IMR-90 (cell line): ENCODE measurements at regions not wholly inside any gene's neighbourhood (a gene's known extent, or its start where the extent isn't known, plus 50 kb on each side); places are given as distances from the start of the nearest gene placed in this dataset.

ENCODE experiments used
- ATAC-seq: fragments of 200-7000 bp; cut with Tn5 transposase; 2 replicates; pipeline ENCODE4 v1.9.1; 2020; ENCODE audit warnings: low read depth, mild to moderate bottlenecking, moderate library complexity
- BruUV-seq: library from RNA; stranded (reverse); fragments of 400-500 nt; replicated peaks from 2 replicates; lab custom pipeline; 2021; lab: Mats Ljungman, UMichigan
- CTCF ChIA-PET: fragments of 300-600 bp; formaldehyde crosslinking; extraction: SDS; loops from one replicate; lab custom pipeline; 2021; ENCODE audit warnings: antibody characterized with exemption; lab: Yijun Ruan, JAX
- POLR2A ChIA-PET: fragments of 300-600 bp; sonication (Branson Sonifier 250); formaldehyde crosslinking; loops from one replicate; lab custom pipeline; 2022; ENCODE audit warnings: antibody characterized with exemption; ENCODE audit not compliant: unreplicated experiment; lab: Charles Lee
- DNase-seq: peaks from one replicate; pipeline ENCODE4 v3.0.0; 2013
- H2AFZ ChIP-seq: replicated peaks from 2 replicates; pipeline ENCODE3; 2013; ENCODE audit warnings: low read length, mild to moderate bottlenecking; ENCODE audit not compliant: poor library complexity
- H2AK5ac ChIP-seq: 2 replicates; pipeline ENCODE4 v1.6.1; 2013; ENCODE audit warnings: low read depth, low read length, inconsistent platforms
- H2AK9ac ChIP-seq: replicated peaks from 2 replicates; pipeline ENCODE3; 2013; ENCODE audit warnings: mild to moderate bottlenecking, low read depth, low read length, moderate library complexity; ENCODE audit not compliant: poor library complexity
- H2BK120ac ChIP-seq: 2 replicates; pipeline ENCODE4 v1.6.1; 2013; ENCODE audit warnings: low read depth, low read length, inconsistent platforms
- H2BK15ac ChIP-seq: 3 replicates; pipeline ENCODE4 v1.6.1; 2013; ENCODE audit warnings: low read depth, low read length, inconsistent platforms
- H2BK20ac ChIP-seq: 2 replicates; pipeline ENCODE4 v1.6.1; 2013; ENCODE audit warnings: low read depth, mild to moderate bottlenecking, inconsistent platforms, low read length, moderate library complexity
- H2BK5ac ChIP-seq: 2 replicates; pipeline ENCODE4 v1.6.1; 2013; ENCODE audit warnings: mild to moderate bottlenecking, low read depth, low read length, inconsistent platforms; ENCODE audit not compliant: poor library complexity, severe bottlenecking
- H3K14ac ChIP-seq: replicated peaks from 2 replicates; pipeline ENCODE4 v1.6.1; 2013; ENCODE audit warnings: low read depth, low read length, inconsistent platforms
- H3K18ac ChIP-seq: 2 replicates; pipeline ENCODE4 v1.6.1; 2013; ENCODE audit warnings: low read depth, low read length, control low read depth
- H3K23ac ChIP-seq: 2 replicates; pipeline ENCODE4 v1.6.1; 2013; ENCODE audit warnings: low read depth, low read length, inconsistent platforms
- H3K27ac ChIP-seq: 2 replicates; pipeline ENCODE4 v1.5.1; 2013; ENCODE audit warnings: mild to moderate bottlenecking, control low read depth, low read length; ENCODE audit not compliant: insufficient read depth
- H3K27me3 ChIP-seq: 2 replicates; pipeline ENCODE4 v1.6.1; 2013; ENCODE audit warnings: low read length; ENCODE audit not compliant: control insufficient read depth, insufficient read depth
- H3K36me3 ChIP-seq: 2 replicates; pipeline ENCODE4 v1.6.1; 2013; ENCODE audit warnings: low read length, mixed read lengths; ENCODE audit not compliant: control insufficient read depth, insufficient read depth
- H3K4ac ChIP-seq: 2 replicates; pipeline ENCODE4 v1.6.1; 2013; ENCODE audit warnings: low read depth, low read length, inconsistent platforms
- H3K4me1 ChIP-seq: 2 replicates; pipeline ENCODE4 v1.6.1; 2013; ENCODE audit warnings: low read length, mixed read lengths; ENCODE audit not compliant: control insufficient read depth, insufficient read depth
- H3K4me2 ChIP-seq: 2 replicates; pipeline ENCODE4 v1.6.1; 2013; ENCODE audit warnings: low read depth, mild to moderate bottlenecking, control low read depth, low read length, moderate library complexity
- H3K4me3 ChIP-seq: 2 replicates; pipeline ENCODE4 v1.5.1; 2013; ENCODE audit warnings: low read depth, mild to moderate bottlenecking, control low read depth, low read length, moderate library complexity; ENCODE audit not compliant: insufficient read depth
- H3K56ac ChIP-seq: 2 replicates; pipeline ENCODE4 v1.6.1; 2013; ENCODE audit warnings: low read length, inconsistent platforms; ENCODE audit not compliant: insufficient read depth; ENCODE audit errors: extremely low read depth
- H3K79me1 ChIP-seq, 2 experiments: 2 replicates each; pipeline ENCODE4 v1.6.1; 2013; ENCODE audit warnings: low read length in 2 of 2, inconsistent platforms in 1 of 2, low read depth in 1 of 2
- H3K9ac ChIP-seq: 2 replicates; pipeline ENCODE4 v1.6.1; 2013; ENCODE audit warnings: low read depth, low read length, control low read depth
- H3K9me1 ChIP-seq: 2 replicates; pipeline ENCODE4 v1.6.1; 2013; ENCODE audit warnings: low read length, inconsistent platforms; ENCODE audit not compliant: insufficient read depth
- H3K9me3 ChIP-seq: 2 replicates; pipeline ENCODE4 v1.6.1; 2013; ENCODE audit warnings: low read length; ENCODE audit not compliant: control insufficient read depth, insufficient read depth
- H4K20me1 ChIP-seq: 2 replicates; pipeline ENCODE4 v1.6.1; 2013; ENCODE audit warnings: low read length, inconsistent platforms; ENCODE audit not compliant: insufficient read depth
- H4K5ac ChIP-seq: 2 replicates; pipeline ENCODE4 v1.6.1; 2013; ENCODE audit warnings: mild to moderate bottlenecking, low read depth, low read length, control low read depth
- H4K8ac ChIP-seq, 2 experiments: 2 replicates each; pipeline ENCODE4 v1.6.1; 2013; ENCODE audit warnings: low read depth in 2 of 2, low read length in 2 of 2, control low read depth in 1 of 2, inconsistent platforms in 1 of 2
- H4K91ac ChIP-seq: 2 replicates; pipeline ENCODE4 v1.6.1; 2013; ENCODE audit warnings: low read depth, low read length, inconsistent platforms; ENCODE audit not compliant: insufficient read depth
- BHLHE40 ChIP-seq: fragments of 150-350 bp; IDR thresholded peaks from 2 replicates; pipeline ENCODE4 v1.6.1; 2016; ENCODE audit warnings: mild to moderate bottlenecking, low read depth, low read length
- CEBPB ChIP-seq: IDR thresholded peaks from 2 replicates; pipeline ENCODE4 v1.6.1; 2012; ENCODE audit warnings: low read depth, low read length, improper control_type of control experiment
- ELK1 ChIP-seq: fragments of 150-350 bp; IDR thresholded peaks from 2 replicates; pipeline ENCODE4 v1.6.1; 2016; ENCODE audit warnings: low read depth, mild to moderate bottlenecking, low read length, moderate library complexity, borderline replicate concordance
- FOS ChIP-seq: fragments of 150-350 bp; IDR thresholded peaks from 2 replicates; pipeline ENCODE4 v1.6.1; 2016; ENCODE audit warnings: low read depth, low read length
- MAFK ChIP-seq: IDR thresholded peaks from 2 replicates; pipeline ENCODE4 v1.6.1; 2012; ENCODE audit warnings: low read depth, low read length, improper control_type of control experiment
- MAZ ChIP-seq: IDR thresholded peaks from 2 replicates; pipeline ENCODE4 v1.6.1; 2012; ENCODE audit warnings: low read depth, mild to moderate bottlenecking, low read length, improper control_type of control experiment, moderate library complexity, borderline replicate concordance
- MXI1 ChIP-seq: IDR thresholded peaks from 2 replicates; pipeline ENCODE4 v1.6.1; 2012; ENCODE audit warnings: low read depth, mild to moderate bottlenecking, low read length, moderate library complexity, borderline replicate concordance
- POLR2A ChIP-seq: IDR thresholded peaks from 2 replicates; pipeline ENCODE4 v1.6.1; 2012; ENCODE audit warnings: mild to moderate bottlenecking, low read depth, low read length
- RCOR1 ChIP-seq: IDR thresholded peaks from 2 replicates; pipeline ENCODE4 v1.6.1; 2012; ENCODE audit warnings: mild to moderate bottlenecking, low read length, improper control_type of control experiment; ENCODE audit not compliant: insufficient replicate concordance
- RFX5 ChIP-seq: IDR thresholded peaks from 2 replicates; pipeline ENCODE4 v1.8.0; 2012; ENCODE audit warnings: low read depth, mild to moderate bottlenecking, low read length, moderate library complexity
- SMC3 ChIP-seq: fragments of 150-350 bp; IDR thresholded peaks from 2 replicates; pipeline ENCODE4 v1.6.1; 2016; ENCODE audit warnings: low read depth, mild to moderate bottlenecking, antibody characterized with exemption, low read length, moderate library complexity
- USF2 ChIP-seq: fragments of 150-350 bp; IDR thresholded peaks from 2 replicates; pipeline ENCODE4 v1.6.1; 2017; ENCODE audit warnings: mild to moderate bottlenecking, antibody characterized with exemption, low read length, low read depth
- WGBS, 2 experiments: methylation state at CpG; one replicate each; pipeline versions ENCODE4 v1.1.5 to v1.1.7; 2013; ENCODE audit warnings: missing lambda C conversion rate in 2 of 2; ENCODE audit not compliant: insufficient read length in 1 of 2; ENCODE audit errors: extremely low coverage in 2 of 2; 5-methylcytosine and 5-hydroxymethylcytosine counted together
- dilution Hi-C: fragments of 300-500 bp; cut with HindIII; formaldehyde crosslinking; loops from one replicate; pipeline ENCODE4 v1.14.3; 2018; ENCODE audit warnings: low sequenced_read_pairs; ENCODE audit not compliant: unreplicated experiment
- in situ Hi-C: fragments of 300-500 bp; cut with MboI; formaldehyde crosslinking; loops from 3 replicates; pipeline ENCODE4 v1.14.3; 2019; ENCODE audit warnings: low sequenced_read_pairs, inconsistent platforms, mixed read lengths
- intact Hi-C: fragments of 100-400 bp; cut with micrococcal nuclease; formaldehyde crosslinking; loops from 2 replicates; pipeline ENCODE4 v1.10.0; 2022

GRCh38 chr14:56862836-56863235 lies 52.6 kb upstream of the OTX2 start:
- H2AK9ac ChIP-seq: no peak overlapping the region
- H3K9me1 ChIP-seq: no peaks in the 10 kb centered on the region
- H3K79me1 ChIP-seq: no peaks in the 10 kb centered on the region
- in situ Hi-C loops: no loop called here
- H2BK15ac ChIP-seq: no peak overlapping the region
- no peaks in the 10 kb centered on the region for H3K36me3 ChIP-seq
- no peak overlapping the region for H3K14ac ChIP-seq
- H3K23ac ChIP-seq: no peak overlapping the region
- H3K9me3 ChIP-seq: no peaks in the 10 kb centered on the region
- no peaks in the 10 kb centered on the region for H4K20me1 ChIP-seq
- no peak for DNase-seq
- H2BK120ac ChIP-seq: no peak overlapping the region
- no peaks in the 10 kb centered on the region for H3K4me1 ChIP-seq
- dilution Hi-C loops: no loop called here
- H3K18ac ChIP-seq: no peak overlapping the region
- H3K4me2 ChIP-seq: no peak overlapping the region
- H3K27me3 ChIP-seq: no peaks in the 10 kb centered on the region
- H2BK5ac ChIP-seq: no peak overlapping the region
- H4K5ac ChIP-seq: no peak overlapping the region
- intact Hi-C loops: no loop called here
- H3K56ac ChIP-seq: no peak overlapping the region
- ChIA-PET POLR2A (no interaction called here), CTCF (no interaction called here)
- ATAC-seq: no peak
- no peak overlapping the region for H3K9ac ChIP-seq
- H2BK20ac ChIP-seq: no peak overlapping the region
- no peak overlapping the region for H2AFZ ChIP-seq
- no CpG with 5 or more reads among the region's 5 CpGs for WGBS, 2 experiments
- H2AK5ac ChIP-seq: no peak overlapping the region
- no peak overlapping the region for H4K8ac ChIP-seq
- H3K4me3 ChIP-seq: no peak overlapping the region
- BruUV-seq: no TSS peak
- no peak overlapping the region for H3K4ac ChIP-seq
- no peak for TF ChIP-seq MAFK
- TF ChIP-seq FOS: no peak
- TF ChIP-seq SMC3: no peak
- TF ChIP-seq RFX5: no peak
- TF ChIP-seq CEBPB: no peak
- TF ChIP-seq RCOR1: no peak
- no peak for TF ChIP-seq ELK1
- TF ChIP-seq BHLHE40: no peak
- TF ChIP-seq MXI1: no peak
- TF ChIP-seq POLR2A: no peak
- TF ChIP-seq MAZ: no peak
- TF ChIP-seq USF2: no peak
- H4K91ac ChIP-seq: no peak overlapping the region
- no peak overlapping the region for H3K27ac ChIP-seq
